ENCODE measurements at regions not wholly inside any gene's neighbourhood (a gene's known extent, or its start where the extent isn't known, plus 50 kb on each side); places are given as distances from the start of the nearest gene placed in this dataset.
A peak's percentile ranks its signal among the peaks of the same experiment; 100 is the strongest.

GRCh38 chr10:14399641-14400040 lies 68.9 kb upstream of the FRMD4A start:
- Histone ChIP-seq H3K27ac (ENCODE audit: low read depth, low read length) (no peak overlapping the region), H3K9me3 (ENCODE audit: control insufficient read depth, insufficient read depth, low read length) (no peaks in the 10 kb centered on the region), H3K36me3 (ENCODE audit: control insufficient read depth, insufficient read depth, low read length) (no peaks in the 10 kb centered on the region), H3K4me3 (ENCODE audit: low read depth, low read length) (no peak overlapping the region), H3K4me1 (ENCODE audit: control insufficient read depth, insufficient read depth, low read length) (peaks cover 9% of the 10 kb centered on the region), H3K27me3 (ENCODE audit: control insufficient read depth, insufficient read depth, low read length) (peaks cover 3% of the 10 kb centered on the region)
- no peak for DNase-seq (ENCODE audit: low read depth in 4 of 6, low spot score in 6 of 6)
- no CpG with 5 or more reads among the region's 3 CpGs for WGBS (ENCODE audit: insufficient coverage)

DNA sequence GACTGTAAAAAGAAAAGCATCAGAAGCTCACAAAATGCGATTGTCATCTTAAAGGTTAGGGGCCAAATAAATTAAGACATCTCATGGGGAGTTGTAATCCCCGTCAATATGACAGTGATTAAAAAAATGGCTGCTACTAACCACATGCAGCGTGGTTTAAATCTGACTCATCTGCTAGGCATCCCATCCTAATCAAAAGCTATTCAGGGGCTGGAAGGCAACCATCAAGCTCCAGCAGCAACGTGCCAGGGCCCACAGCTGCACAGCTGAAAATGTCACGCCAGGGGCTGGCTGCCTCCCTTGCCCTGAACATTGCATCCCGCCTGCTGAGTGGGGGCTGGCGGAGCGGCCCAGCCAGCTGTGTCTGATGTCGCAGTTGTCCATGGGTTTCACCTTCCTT lies 66.3 kb upstream of the FRMD4A start:
- no peak overlapping the region for H3K27ac ChIP-seq (ENCODE audit: low read depth, low read length)
- no peaks in the 10 kb centered on the region for H3K36me3 ChIP-seq (ENCODE audit: control insufficient read depth, insufficient read depth, low read length)
- no peaks in the 10 kb centered on the region for H3K9me3 ChIP-seq (ENCODE audit: control insufficient read depth, insufficient read depth, low read length)
- no peak overlapping the region for H3K4me3 ChIP-seq (ENCODE audit: low read depth, low read length)
- 44% methylated on average over 4 of the region's 9 CpGs for WGBS (ENCODE audit: insufficient coverage)
- peaks cover 3% of the 10 kb centered on the region for H3K4me1 ChIP-seq (ENCODE audit: control insufficient read depth, insufficient read depth, low read length)
- peaks cover 3% of the 10 kb centered on the region for H3K27me3 ChIP-seq (ENCODE audit: control insufficient read depth, insufficient read depth, low read length)
- peak in 2 of 6 donors; percentile 60 to 73 for DNase-seq (ENCODE audit: low read depth in 4 of 6, low spot score in 6 of 6)

GRCh38 chr10:14396411-14397048 lies 65.8 kb upstream of the FRMD4A start:
- H3K4me1 ChIP-seq (ENCODE audit: control insufficient read depth, insufficient read depth, low read length) = peaks cover 3% of the 10 kb centered on the region
- peaks cover 2% of the 10 kb centered on the region for H3K27me3 ChIP-seq (ENCODE audit: control insufficient read depth, insufficient read depth, low read length)
- peak in 1 of 6 donors; percentile 15 for DNase-seq (ENCODE audit: low read depth in 4 of 6, low spot score in 6 of 6)
- no peak overlapping the region for H3K27ac ChIP-seq (ENCODE audit: low read depth, low read length)
- no peaks in the 10 kb centered on the region for H3K36me3 ChIP-seq (ENCODE audit: control insufficient read depth, insufficient read depth, low read length)
- no CpG with 5 or more reads among the region's 7 CpGs for WGBS (ENCODE audit: insufficient coverage)
- H3K4me3 ChIP-seq (ENCODE audit: low read depth, low read length) = no peak overlapping the region
- no peaks in the 10 kb centered on the region for H3K9me3 ChIP-seq (ENCODE audit: control insufficient read depth, insufficient read depth, low read length)

DNA sequence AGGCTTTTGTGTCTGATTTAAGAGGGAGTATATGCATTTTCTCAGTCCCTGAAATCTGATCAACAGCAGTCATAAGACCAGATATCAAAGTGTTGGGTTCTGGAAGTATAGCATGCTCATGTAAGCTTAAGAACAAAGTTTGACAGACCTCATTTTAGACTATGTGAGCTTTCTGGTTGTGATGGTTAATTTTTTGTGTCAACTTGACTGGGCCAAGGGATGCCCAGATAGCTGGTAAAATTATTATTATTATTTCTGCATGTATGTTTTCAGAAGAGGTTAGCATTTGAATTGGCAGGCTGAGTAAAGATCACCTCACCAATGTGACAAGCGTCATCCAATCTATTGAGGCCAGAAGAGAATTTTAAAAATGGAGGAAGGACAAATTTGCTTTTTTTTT lies 63.5 kb upstream of the FRMD4A start:
- no peaks in the 10 kb centered on the region for H3K9me3 ChIP-seq (ENCODE audit: control insufficient read depth, insufficient read depth, low read length)
- peaks cover 3% of the 10 kb centered on the region for H3K4me1 ChIP-seq (ENCODE audit: control insufficient read depth, insufficient read depth, low read length)
- no peak overlapping the region for H3K4me3 ChIP-seq (ENCODE audit: low read depth, low read length)
- no peak overlapping the region for H3K27ac ChIP-seq (ENCODE audit: low read depth, low read length)
- H3K27me3 ChIP-seq (ENCODE audit: control insufficient read depth, insufficient read depth, low read length) = no peaks in the 10 kb centered on the region
- no CpG with 5 or more reads among the region's 1 CpG for WGBS (ENCODE audit: insufficient coverage)
- H3K36me3 ChIP-seq (ENCODE audit: control insufficient read depth, insufficient read depth, low read length) = no peaks in the 10 kb centered on the region
- no peak for DNase-seq (ENCODE audit: low read depth in 4 of 6, low spot score in 6 of 6)

- H3K27me3 ChIP-seq (ENCODE audit: control insufficient read depth, insufficient read depth, low read length) = no peaks in the 10 kb centered on the region
- no peak overlapping the region for H3K4me3 ChIP-seq (ENCODE audit: low read depth, low read length)
- peak in 2 of 6 donors; percentile 62 to 83 for DNase-seq (ENCODE audit: low read depth in 4 of 6, low spot score in 6 of 6)
- WGBS (ENCODE audit: insufficient coverage) = 86% methylated on average over 1 of the region's 6 CpGs
- H3K4me1 ChIP-seq (ENCODE audit: control insufficient read depth, insufficient read depth, low read length) = no peaks in the 10 kb centered on the region
- no peaks in the 10 kb centered on the region for H3K9me3 ChIP-seq (ENCODE audit: control insufficient read depth, insufficient read depth, low read length)
- H3K27ac ChIP-seq (ENCODE audit: low read depth, low read length) = no peak overlapping the region
- no peaks in the 10 kb centered on the region for H3K36me3 ChIP-seq (ENCODE audit: control insufficient read depth, insufficient read depth, low read length)
Observed at GRCh38 chr10:14391342-14391741, 60.6 kb upstream of the FRMD4A start.

DNA sequence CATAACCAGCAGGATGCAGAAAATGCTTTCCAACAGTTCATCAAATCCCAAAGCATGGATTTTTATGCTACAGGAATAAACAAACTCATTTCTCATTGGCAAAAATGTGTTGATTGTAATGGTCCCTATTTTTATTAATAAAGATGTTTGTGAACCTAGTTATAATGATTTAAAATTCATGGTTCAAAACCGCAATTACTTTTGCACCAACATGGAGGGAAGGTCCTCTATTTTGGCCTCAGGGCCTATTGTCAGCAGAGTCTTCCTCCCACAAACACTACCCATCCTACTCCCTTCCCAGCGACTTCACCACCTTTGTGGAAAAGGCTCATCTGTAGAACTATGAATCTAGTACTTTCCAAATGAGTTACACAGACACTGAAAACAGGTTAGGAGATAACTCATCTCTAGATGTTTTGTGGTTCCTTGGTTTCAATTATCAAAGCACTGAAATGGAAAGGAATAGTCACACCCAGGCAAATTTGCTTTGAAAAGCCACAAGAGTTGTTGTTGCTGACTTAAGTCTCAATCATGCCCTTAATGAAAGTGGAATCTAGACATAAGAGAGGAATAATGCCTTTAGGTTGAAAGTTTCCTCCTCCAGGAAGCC lies 59.4 kb upstream of the FRMD4A start:
- no peak for DNase-seq (ENCODE audit: low read depth in 4 of 6, low spot score in 6 of 6)
- WGBS (ENCODE audit: insufficient coverage) = no CpG with 5 or more reads among the region's 2 CpGs
- H3K4me3 ChIP-seq (ENCODE audit: low read depth, low read length) = no peak overlapping the region
- no peak overlapping the region for H3K27ac ChIP-seq (ENCODE audit: low read depth, low read length)
- H3K36me3 ChIP-seq (ENCODE audit: control insufficient read depth, insufficient read depth, low read length) = no peaks in the 10 kb centered on the region
- no peaks in the 10 kb centered on the region for H3K4me1 ChIP-seq (ENCODE audit: control insufficient read depth, insufficient read depth, low read length)
- H3K27me3 ChIP-seq (ENCODE audit: control insufficient read depth, insufficient read depth, low read length) = no peaks in the 10 kb centered on the region
- H3K9me3 ChIP-seq (ENCODE audit: control insufficient read depth, insufficient read depth, low read length) = no peaks in the 10 kb centered on the region

- DNase-seq (ENCODE audit: low read depth in 4 of 6, low spot score in 6 of 6) = peak in 2 of 6 donors; percentile 57 to 74
Observed at GRCh38 chr10:14385596-14386593, 55.2 kb upstream of the FRMD4A start.

GRCh38 chr10:14384915-14385314 lies 54.2 kb upstream of the FRMD4A start:
- H3K4me1 ChIP-seq (ENCODE audit: control insufficient read depth, insufficient read depth, low read length) = no peaks in the 10 kb centered on the region
- H3K4me3 ChIP-seq (ENCODE audit: low read depth, low read length) = no peak overlapping the region
- H3K27ac ChIP-seq (ENCODE audit: low read depth, low read length) = no peak overlapping the region
- DNase-seq (ENCODE audit: low read depth in 4 of 6, low spot score in 6 of 6) = no peak
- no peaks in the 10 kb centered on the region for H3K9me3 ChIP-seq (ENCODE audit: control insufficient read depth, insufficient read depth, low read length)
- H3K36me3 ChIP-seq (ENCODE audit: control insufficient read depth, insufficient read depth, low read length) = no peaks in the 10 kb centered on the region
- no CpG with 5 or more reads among the region's 3 CpGs for WGBS (ENCODE audit: insufficient coverage)
- no peaks in the 10 kb centered on the region for H3K27me3 ChIP-seq (ENCODE audit: control insufficient read depth, insufficient read depth, low read length)

More at GRCh38 chr10:14385596-14386593, 55.2 kb upstream of the FRMD4A start:
- Histone ChIP-seq H3K27ac (ENCODE audit: low read depth, low read length) (no peak overlapping the region), H3K4me3 (ENCODE audit: low read depth, low read length) (no peak overlapping the region), H3K36me3 (ENCODE audit: control insufficient read depth, insufficient read depth, low read length) (no peaks in the 10 kb centered on the region), H3K27me3 (ENCODE audit: control insufficient read depth, insufficient read depth, low read length) (no peaks in the 10 kb centered on the region), H3K4me1 (ENCODE audit: control insufficient read depth, insufficient read depth, low read length) (no peaks in the 10 kb centered on the region), H3K9me3 (ENCODE audit: control insufficient read depth, insufficient read depth, low read length) (no peaks in the 10 kb centered on the region)
- WGBS (ENCODE audit: insufficient coverage) = 78% methylated on average over 9 of the region's 13 CpGs

- WGBS (ENCODE audit: insufficient coverage) = 100% methylated on average over 2 of the region's 3 CpGs
- H3K4me1 ChIP-seq (ENCODE audit: control insufficient read depth, insufficient read depth, low read length) = peaks cover 5% of the 10 kb centered on the region
- no peak overlapping the region for H3K27ac ChIP-seq (ENCODE audit: low read depth, low read length)
- no peaks in the 10 kb centered on the region for H3K27me3 ChIP-seq (ENCODE audit: control insufficient read depth, insufficient read depth, low read length)
- no peak overlapping the region for H3K4me3 ChIP-seq (ENCODE audit: low read depth, low read length)
- no peak for DNase-seq (ENCODE audit: low read depth in 4 of 6, low spot score in 6 of 6)
- no peaks in the 10 kb centered on the region for H3K9me3 ChIP-seq (ENCODE audit: control insufficient read depth, insufficient read depth, low read length)
- no peaks in the 10 kb centered on the region for H3K36me3 ChIP-seq (ENCODE audit: control insufficient read depth, insufficient read depth, low read length)
Observed at GRCh38 chr10:14384116-14384730, 53.5 kb upstream of the FRMD4A start.

Measured in spinal cord (tissue), 9 donors.